SK-N-DZ (cell line): ENCODE measurements at regions not wholly inside any gene's neighbourhood (a gene's known extent, or its start where the extent isn't known, plus 50 kb on each side); places are given as distances from the start of the nearest gene placed in this dataset.

ENCODE experiments used
- DNase-seq: peaks from one replicate; pipeline ENCODE4 v3.0.0-alpha.2; 2015; ENCODE audit warnings: low spot score

- no peak for DNase-seq
Observed at GRCh38 chr12:34190054-34190453, 167.8 kb downstream of the ALG10 start.

- no peak for DNase-seq
Observed at GRCh38 chr12:34198924-34199323, 176.6 kb downstream of the ALG10 start.

GRCh38 chr12:34203866-34204620 lies 181.7 kb downstream of the ALG10 start:
- no peak for DNase-seq

- DNase-seq, result no peak
Observed at GRCh38 chr12:34204830-34205285, 182.6 kb downstream of the ALG10 start.

- no peak for DNase-seq
Observed at GRCh38 chr12:34205401-34205800, 183.1 kb downstream of the ALG10 start.

GRCh38 chr12:34206061-34206785 lies 183.9 kb downstream of the ALG10 start:
- no peak for DNase-seq

GRCh38 chr12:34207858-34208257 lies 185.6 kb downstream of the ALG10 start:
- DNase-seq, result no peak

- DNase-seq, result no peak
Observed at GRCh38 chr12:34208331-34209258, 186.3 kb downstream of the ALG10 start.

- DNase-seq, result no peak
Observed at GRCh38 chr12:34209259-34209835, 187.1 kb downstream of the ALG10 start.

GRCh38 chr12:34210183-34210582 lies 187.9 kb downstream of the ALG10 start:
- no peak for DNase-seq

- DNase-seq, result no peak
Observed at GRCh38 chr12:34210689-34211530, 188.6 kb downstream of the ALG10 start.

- no peak for DNase-seq
Observed at GRCh38 chr12:34212651-34213050, 190.4 kb downstream of the ALG10 start.

GRCh38 chr12:34214011-34214410 lies 191.7 kb downstream of the ALG10 start:
- no peak for DNase-seq

GRCh38 chr12:34215213-34215892 lies 193.1 kb downstream of the ALG10 start:
- no peak for DNase-seq

GRCh38 chr12:34215893-34216285 lies 193.6 kb downstream of the ALG10 start:
- no peak for DNase-seq

GRCh38 chr12:34217660-34218059 lies 195.4 kb downstream of the ALG10 start:
- no peak for DNase-seq

GRCh38 chr12:34218193-34219045 lies 196.1 kb downstream of the ALG10 start:
- peak; percentile 72 for DNase-seq

GRCh38 chr12:34219046-34219770 lies 196.9 kb downstream of the ALG10 start:
- DNase-seq, result no peak
